SU-DHL-6 (cell line): ENCODE measurements at regions not wholly inside any gene's neighbourhood (a gene's known extent, or its start where the extent isn't known, plus 50 kb on each side); places are given as distances from the start of the nearest gene placed in this dataset.

Experiments
- H2AFZ ChIP-seq: fragments of 200-600 bp; sonication (generic); 2 replicates; pipeline ENCODE4 v1.6.1; 2014; ENCODE audit warnings: low read depth, mild to moderate bottlenecking, moderate library complexity, mixed read lengths, antibody characterized with exemption, low read length; ENCODE audit not compliant: severe bottlenecking
- H3F3A ChIP-seq: fragments of 200-600 bp; shearing (Covaris generic); 2 replicates; pipeline ENCODE4 v1.6.0; 2016; ENCODE audit warnings: antibody characterized with exemption, mild to moderate bottlenecking; ENCODE audit not compliant: insufficient read depth
- H3K27ac ChIP-seq: fragments of 200-600 bp; sonication (generic); 2 replicates; pipeline ENCODE4 v1.5.1; 2016; ENCODE audit warnings: low read depth, mild to moderate bottlenecking, low read length, moderate library complexity, mixed read lengths
- H3K27me3 ChIP-seq: fragments of 200-600 bp; sonication (generic), shearing (Covaris generic); 2 replicates; pipeline ENCODE4 v1.6.0; 2014; ENCODE audit warnings: mild to moderate bottlenecking, low read length
- H3K36me3 ChIP-seq: fragments of 200-600 bp; sonication (generic); 2 replicates; pipeline ENCODE4 v1.6.1; 2014; ENCODE audit warnings: mild to moderate bottlenecking, low read length, mixed read lengths
- H3K4me2 ChIP-seq: fragments of 300-600, 200-600 bp; shearing (Covaris generic), sonication (generic); 2 replicates; pipeline ENCODE4 v1.6.0; 2014; ENCODE audit warnings: low read length, low read depth, mild to moderate bottlenecking; ENCODE audit not compliant: poor library complexity, severe bottlenecking
- H3K4me3 ChIP-seq: fragments of 200-600 bp; sonication (generic); 2 replicates; pipeline ENCODE4 v1.5.1; 2014; ENCODE audit warnings: antibody characterized with exemption, low read length, mild to moderate bottlenecking, mixed read lengths; ENCODE audit not compliant: insufficient read depth, poor library complexity, severe bottlenecking
- H3K79me2 ChIP-seq: fragments of 200-600 bp; sonication (generic); 2 replicates; pipeline ENCODE4 v1.6.1; 2014; ENCODE audit warnings: mild to moderate bottlenecking, low read length, moderate library complexity; ENCODE audit not compliant: insufficient read depth
- H3K9ac ChIP-seq: fragments of 200-600 bp; sonication (generic); 2 replicates; pipeline ENCODE4 v1.7.0; 2014; ENCODE audit warnings: mild to moderate bottlenecking, low read length
- H3K9me2 ChIP-seq: fragments of 200-600 bp; sonication (generic); replicated peaks from 2 replicates; pipeline ENCODE4 v1.6.1; 2014; ENCODE audit warnings: low read length; ENCODE audit not compliant: insufficient read depth
- H3K9me3 ChIP-seq: fragments of 200-600 bp; sonication (generic); 2 replicates; pipeline ENCODE4 v1.6.1; 2014; ENCODE audit warnings: low read length, mixed read lengths; ENCODE audit not compliant: insufficient read depth
- H4K20me1 ChIP-seq: fragments of 200-600 bp; sonication (generic); 2 replicates; pipeline ENCODE4 v1.6.1; 2014; ENCODE audit warnings: low read depth, mild to moderate bottlenecking, antibody characterized with exemption, low read length, moderate library complexity, mixed read lengths
- CTCF ChIP-seq: fragments of 200-600 bp; sonication (generic); IDR thresholded peaks from one replicate; pipeline ENCODE4 v1.5.1; 2017; ENCODE audit warnings: antibody characterized with exemption, mild to moderate bottlenecking, low read length, moderate library complexity; ENCODE audit not compliant: insufficient read depth, poor library complexity, severe bottlenecking
- EZH2phosphoT487 ChIP-seq: fragments of 200-600 bp; sonication (generic), shearing (Covaris generic); conservative IDR thresholded peaks from 2 replicates; pipeline ENCODE4 v1.6.1; 2018; ENCODE audit warnings: mild to moderate bottlenecking, antibody characterized with exemption, low read length, moderate library complexity, mixed read lengths

- Histone ChIP-seq H3K9me2 (no peaks in the 10 kb centered on the region), H3K9me3 (no peaks in the 10 kb centered on the region), H4K20me1 (no peaks in the 10 kb centered on the region), H3F3A (no peaks in the 10 kb centered on the region), H3K4me3 (no peak overlapping the region), H3K36me3 (no peaks in the 10 kb centered on the region), H3K27ac (no peak overlapping the region), H3K27me3 (no peaks in the 10 kb centered on the region), H3K4me2 (no peak overlapping the region), H3K79me2 (no peaks in the 10 kb centered on the region), H3K9ac (no peak overlapping the region), H2AFZ (no peak overlapping the region)
- TF ChIP-seq CTCF = no peak
- TF ChIP-seq EZH2phosphoT487 = no peak
These were observed 55.2 kb upstream of the MAL start for GRCh38 chr2:94970353-94970752.
